ENCODE measurements at regions not wholly inside any gene's neighbourhood (a gene's known extent, or its start where the extent isn't known, plus 50 kb on each side); places are given as distances from the start of the nearest gene placed in this dataset.

GRCh38 chr14:104278214-104278534 is 139.8 kb downstream of the KIF26A start:
- TF ChIP-seq YY1 (tag by site-specific recombination; IDR thresholded peaks at IDR 0.05) (no peak), HOXC10 (CRISPR knock-in tag; IDR thresholded peaks at IDR 0.05) (no peak), ZNF140 (tag by site-specific recombination; IDR thresholded peaks at IDR 0.05) (no peak), ZBTB20 (tag by site-specific recombination; IDR thresholded peaks at IDR 0.05) (no peak), GLI4 (tag by site-specific recombination; IDR thresholded peaks at IDR 0.05) (no peak), MYNN (tag by site-specific recombination; IDR thresholded peaks at IDR 0.05; ENCODE audit: borderline replicate concordance) (no peak), ZNF121 (tag by site-specific recombination; IDR thresholded peaks at IDR 0.05) (no peak), PBX3 (CRISPR knock-in tag; IDR thresholded peaks at IDR 0.05) (no peak)

Measured in HEK293 (cell line).